Body of pancreas (tissue), 4 donors: ENCODE measurements at regions not wholly inside any gene's neighbourhood (a gene's known extent, or its start where the extent isn't known, plus 50 kb on each side); places are given as distances from the start of the nearest gene placed in this dataset.

Source experiments
- ATAC-seq: fragments of 150-250 bp; one replicate; pipeline ENCODE4 v1.9.1; 2016
- DNase-seq, 4 donors: peaks; one replicate each; pipeline ENCODE4 v3.0.0-alpha.2; 2019
- H3K27ac ChIP-seq, 4 donors: fragments of 200-600 bp; sonication (generic); 1 replicate in 3 of 4; 2 replicates in 1 of 4; pipeline versions ENCODE4 v1.5.1 to v1.6.1; 2016 to 2019; ENCODE audit warnings: mild to moderate bottlenecking in 1 of 4, mixed read lengths in 1 of 4, moderate library complexity in 1 of 4
- H3K27me3 ChIP-seq, 2 donors: fragments of 200-600 bp; sonication (generic); one replicate each; pipeline ENCODE4 v1.6.0; 2016; ENCODE audit warnings: mild to moderate bottlenecking in 1 of 2
- H3K36me3 ChIP-seq, 2 donors: fragments of 200-600 bp; sonication (generic); replicated peaks in 1 of 2; 2 replicates each; pipeline ENCODE4 v1.5.1; 2016; ENCODE audit warnings: low read depth in 2 of 2; ENCODE audit not compliant: insufficient read depth in 1 of 2
- H3K4me1 ChIP-seq: fragments of 200-600 bp; sonication (generic); one replicate; pipeline ENCODE4 v1.6.0; 2016
- H3K4me3 ChIP-seq, 2 donors: fragments of 200-600 bp; sonication (generic); 1 replicate in 1 of 2; 2 replicates in 1 of 2; pipeline ENCODE4 v1.5.1; 2016 to 2019
- H3K9me3 ChIP-seq, 3 donors: fragments of 200-600 bp; sonication (generic); 1 replicate in 2 of 3; 2 replicates in 1 of 3; pipeline ENCODE4 v1.5.1; 2016
- POLR2A ChIP-seq, 3 donors: fragments of 450-650 bp; IDR thresholded peaks; one replicate each; pipeline ENCODE4 v1.6.1; 2016; ENCODE audit warnings: antibody characterized with exemption in 3 of 3, mild to moderate bottlenecking in 2 of 3
- WGBS, 2 donors: methylation state at CpG; one replicate each; pipeline ENCODE4 v1.1.5; 2017; 5-methylcytosine and 5-hydroxymethylcytosine counted together
- intact Hi-C: fragments of 100-400 bp; cut with DNase I; formaldehyde crosslinking; loops from one replicate; pipeline ENCODE4 v1.15.1; 2023
- TF ChIP-seq, protein P1 (sequence below), 7 experiments: fragments of 450-650 bp in 4 of 7; fragments of 200-600 bp in 3 of 7; sonication (generic) in 3 of 7; IDR thresholded peaks; one replicate each; pipeline ENCODE4 v1.5.1; 2016 to 2019; ENCODE audit warnings: antibody characterized with exemption in 7 of 7

DNA sequence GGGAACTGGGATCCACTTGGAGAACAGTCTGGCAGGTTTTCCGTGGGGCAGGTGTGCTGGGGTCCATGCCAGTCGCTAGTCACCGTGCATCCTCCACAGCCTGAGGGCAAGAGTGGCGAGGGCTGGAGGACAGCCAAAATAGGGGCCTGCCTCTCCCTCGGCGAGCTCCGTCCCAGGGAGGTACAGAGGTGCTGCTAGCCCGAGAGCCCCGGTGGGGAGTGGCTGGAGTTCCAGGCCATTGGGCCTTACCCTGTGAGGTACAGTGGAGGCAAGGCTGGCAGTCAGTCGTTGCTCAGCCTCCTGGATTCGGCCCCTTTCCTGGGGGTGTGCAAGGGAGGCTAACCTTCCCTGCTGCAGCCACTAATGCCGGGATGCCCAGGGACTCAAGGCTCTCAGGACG is 406.6 kb downstream of the CMPK2 start:
- no peaks in the 10 kb centered on the region for H3K36me3 ChIP-seq
- H3K27me3 ChIP-seq, result no peaks in the 10 kb centered on the region
- intact Hi-C loops, result no loop called here
- no peaks in the 10 kb centered on the region for H3K9me3 ChIP-seq
- no peaks in the 10 kb centered on the region for H3K4me1 ChIP-seq
- TF ChIP-seq POLR2A (IDR thresholded peaks at IDR 0.05), result no peak
- TF ChIP-seq, protein P1, sequence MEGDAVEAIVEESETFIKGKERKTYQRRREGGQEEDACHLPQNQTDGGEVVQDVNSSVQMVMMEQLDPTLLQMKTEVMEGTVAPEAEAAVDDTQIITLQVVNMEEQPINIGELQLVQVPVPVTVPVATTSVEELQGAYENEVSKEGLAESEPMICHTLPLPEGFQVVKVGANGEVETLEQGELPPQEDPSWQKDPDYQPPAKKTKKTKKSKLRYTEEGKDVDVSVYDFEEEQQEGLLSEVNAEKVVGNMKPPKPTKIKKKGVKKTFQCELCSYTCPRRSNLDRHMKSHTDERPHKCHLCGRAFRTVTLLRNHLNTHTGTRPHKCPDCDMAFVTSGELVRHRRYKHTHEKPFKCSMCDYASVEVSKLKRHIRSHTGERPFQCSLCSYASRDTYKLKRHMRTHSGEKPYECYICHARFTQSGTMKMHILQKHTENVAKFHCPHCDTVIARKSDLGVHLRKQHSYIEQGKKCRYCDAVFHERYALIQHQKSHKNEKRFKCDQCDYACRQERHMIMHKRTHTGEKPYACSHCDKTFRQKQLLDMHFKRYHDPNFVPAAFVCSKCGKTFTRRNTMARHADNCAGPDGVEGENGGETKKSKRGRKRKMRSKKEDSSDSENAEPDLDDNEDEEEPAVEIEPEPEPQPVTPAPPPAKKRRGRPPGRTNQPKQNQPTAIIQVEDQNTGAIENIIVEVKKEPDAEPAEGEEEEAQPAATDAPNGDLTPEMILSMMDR (IDR thresholded peaks at IDR 0.05), result no peak
- DNase-seq, result no peak
- ATAC-seq, result no peak
- H3K4me3 ChIP-seq, result no peak overlapping the region
- no peak overlapping the region for H3K27ac ChIP-seq
- WGBS, 2 donors, result 90% methylated on average over 12 of the region's 13 CpGs; no CpG with 5 or more reads in 1 of the 2 donors

DNA sequence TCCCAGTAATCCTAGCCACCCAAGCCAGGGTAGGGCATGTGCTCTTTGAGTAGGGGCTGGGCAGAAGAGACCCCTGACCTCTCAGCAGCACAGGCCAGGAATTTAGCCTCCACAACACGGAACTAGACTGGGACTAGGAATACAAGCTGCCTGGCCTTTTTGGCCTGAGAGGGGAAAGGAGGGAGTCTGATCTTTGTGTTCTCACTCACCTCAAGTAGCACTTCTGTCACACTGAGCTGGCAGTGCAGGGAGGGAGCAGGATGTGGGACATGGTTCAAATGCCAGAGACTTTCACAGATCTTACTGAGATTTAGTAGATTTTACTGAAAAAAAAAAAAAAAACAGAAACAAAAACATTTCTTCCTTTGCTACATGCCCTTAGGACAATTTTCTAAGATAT is 395.2 kb downstream of the CMPK2 start:
- Histone ChIP-seq H3K36me3 (no peaks in the 10 kb centered on the region), H3K4me1 (no peaks in the 10 kb centered on the region), H3K9me3 (no peaks in the 10 kb centered on the region), H3K4me3 (no peak overlapping the region), H3K27ac (no peak overlapping the region), H3K27me3 (no peaks in the 10 kb centered on the region)
- TF ChIP-seq POLR2A (IDR thresholded peaks at IDR 0.05), result no peak
- TF ChIP-seq, protein P1 (IDR thresholded peaks at IDR 0.05), result no peak
- DNase-seq (no peak), ATAC-seq (no peak)
- WGBS, 2 donors, result 40 to 60% methylated on average over 1 of the region's 1 CpG
- intact Hi-C loops, result no loop called here

DNA sequence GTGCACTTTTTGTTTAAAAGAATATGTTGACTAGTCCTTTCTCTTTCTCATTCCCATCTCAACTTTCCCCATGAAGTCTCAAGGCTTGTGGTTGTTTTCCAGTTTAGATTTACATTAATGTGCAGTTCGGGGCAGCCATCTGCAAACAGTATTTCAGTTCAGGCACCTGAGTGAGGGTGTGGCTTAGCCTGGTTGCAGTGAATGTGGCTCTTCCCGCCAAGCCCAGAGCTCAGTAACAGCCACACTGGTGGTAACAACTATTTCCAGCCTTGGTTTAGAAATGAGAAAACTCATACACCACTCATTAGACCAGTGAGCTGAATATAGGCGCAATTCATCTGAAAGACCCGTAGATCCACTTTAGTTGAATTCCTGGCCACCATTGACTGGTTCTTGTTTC is 394.3 kb downstream of the CMPK2 start:
- Histone ChIP-seq H3K27me3 (no peaks in the 10 kb centered on the region), H3K9me3 (no peaks in the 10 kb centered on the region), H3K4me3 (no peak overlapping the region), H3K27ac (no peak overlapping the region), H3K36me3 (no peaks in the 10 kb centered on the region), H3K4me1 (no peaks in the 10 kb centered on the region)
- no peak for DNase-seq
- ATAC-seq, result no peak
- no peak for TF ChIP-seq POLR2A (IDR thresholded peaks at IDR 0.05)
- TF ChIP-seq, protein P1 (IDR thresholded peaks at IDR 0.05), result no peak
- intact Hi-C loops, result no loop called here
- 79 to 81% methylated on average over 4 of the region's 4 CpGs for WGBS, 2 donors

DNA sequence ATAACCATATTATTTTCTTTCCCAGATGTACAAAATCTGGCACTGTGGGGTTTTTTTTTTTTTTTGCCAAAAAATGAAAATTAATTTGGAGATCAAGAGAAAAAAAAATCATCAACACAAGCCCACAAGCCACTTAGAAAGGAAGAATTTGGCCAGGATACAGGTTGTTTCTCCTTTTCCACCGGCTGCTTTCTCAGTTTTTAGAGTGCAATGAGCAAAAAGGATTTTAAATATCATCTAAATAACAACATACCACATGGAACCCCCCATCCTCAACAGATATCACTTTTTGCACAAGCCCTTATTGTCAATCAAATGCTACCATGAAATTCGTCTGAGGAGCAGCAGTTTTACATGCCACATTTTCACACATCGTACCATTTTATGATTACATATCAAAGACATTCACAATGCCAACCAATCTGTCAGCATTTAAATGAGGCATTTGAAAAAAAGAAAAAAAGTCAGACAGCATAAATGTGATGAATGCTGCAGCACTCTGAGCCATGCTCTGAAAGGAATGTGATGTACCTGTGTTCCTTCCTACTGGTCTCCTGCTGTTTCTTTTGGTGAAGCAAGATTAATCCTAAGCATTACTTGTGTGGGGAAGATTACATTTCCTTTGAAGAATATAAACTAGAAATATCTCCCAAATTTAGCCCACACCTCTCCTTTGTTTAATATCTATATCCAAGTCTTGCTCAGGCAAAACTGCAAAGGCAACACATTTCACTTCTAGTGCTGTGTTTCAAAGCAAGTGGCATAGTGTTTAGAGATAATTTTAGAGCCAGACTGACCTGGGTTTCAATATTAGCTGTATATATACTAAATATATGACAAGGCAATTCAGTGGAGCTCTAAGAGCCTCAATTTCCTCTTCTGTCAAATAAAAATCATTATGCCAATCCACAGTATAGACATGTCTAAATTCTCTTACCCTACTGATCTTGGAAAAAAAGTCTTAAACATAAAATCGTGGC is 391.3 kb downstream of the CMPK2 start:
- Histone ChIP-seq H3K9me3 (no peaks in the 10 kb centered on the region), H3K36me3 (no peaks in the 10 kb centered on the region), H3K27me3 (no peaks in the 10 kb centered on the region), H3K4me3 (no peak overlapping the region), H3K27ac (no peak overlapping the region), H3K4me1 (no peaks in the 10 kb centered on the region)
- intact Hi-C loops, result no loop called here
- 45 to 54% methylated on average over 4 of the region's 4 CpGs for WGBS, 2 donors
- DNase-seq, result no peak
- no peak for ATAC-seq
- TF ChIP-seq, protein P1 (IDR thresholded peaks at IDR 0.05), result no peak
- TF ChIP-seq POLR2A (IDR thresholded peaks at IDR 0.05), result no peak
